ENCODE measurements at regions not wholly inside any gene's neighbourhood (a gene's known extent, or its start where the extent isn't known, plus 50 kb on each side); places are given as distances from the start of the nearest gene placed in this dataset.

- Histone ChIP-seq H3K4me2 (no peak overlapping the region), H3F3A (ENCODE audit: low read depth) (no peaks in the 10 kb centered on the region), H2AFZ (replicated peaks) (no peak overlapping the region), H3K36me3 (no peaks in the 10 kb centered on the region), H3K4me1 (no peaks in the 10 kb centered on the region), H3K4me3 (no peak overlapping the region), H4K20me1 (ENCODE audit: low read depth) (no peaks in the 10 kb centered on the region), H3K9me3 (ENCODE audit: low read depth) (no peaks in the 10 kb centered on the region), H3K27me3 (no peaks in the 10 kb centered on the region), H3K9ac (no peak overlapping the region), H3K79me2 (ENCODE audit: low read depth) (no peaks in the 10 kb centered on the region), H3K27ac (no peak overlapping the region)
- Mint-ChIP-seq H3K4me3 (no peak overlapping the region), H3K36me3 (no peaks in the 10 kb centered on the region), H3K27me3 (ENCODE audit: insufficient read depth, low read depth) (no peaks in the 10 kb centered on the region), H3K9me3 (no peaks in the 10 kb centered on the region), H3K4me1 (peaks cover 4% of the 10 kb centered on the region), H3K27ac (no peak overlapping the region)
- peak; percentile 16 for DNase-seq (ENCODE audit: low spot score)
- no peak for TF ChIP-seq EZH2 (IDR thresholded peaks at IDR 0.05)
- TF ChIP-seq CTCF (IDR thresholded peaks at IDR 0.05): no peak
Measured at GRCh38 chr7:79965946-79966345, 168.7 kb upstream of the GNAI1 start.

GRCh38 chr7:79964463-79964862, 170.2 kb upstream of the GNAI1 start:
- Mint-ChIP-seq H3K9me3 (no peaks in the 10 kb centered on the region), H3K36me3 (no peaks in the 10 kb centered on the region), H3K4me1 (peaks cover 4% of the 10 kb centered on the region), H3K4me3 (no peak overlapping the region), H3K27me3 (ENCODE audit: insufficient read depth, low read depth) (no peaks in the 10 kb centered on the region), H3K27ac (no peak overlapping the region)
- no peaks in the 10 kb centered on the region for H3K9me3 ChIP-seq (ENCODE audit: low read depth)
- no peak overlapping the region for H3K27ac ChIP-seq
- H3K4me3 ChIP-seq: no peak overlapping the region
- no peaks in the 10 kb centered on the region for H4K20me1 ChIP-seq (ENCODE audit: low read depth)
- H3K36me3 ChIP-seq: no peaks in the 10 kb centered on the region
- no peaks in the 10 kb centered on the region for H3K27me3 ChIP-seq
- no peaks in the 10 kb centered on the region for H3K4me1 ChIP-seq
- no peak overlapping the region for H3K9ac ChIP-seq
- H2AFZ ChIP-seq (replicated peaks): no peak overlapping the region
- no peaks in the 10 kb centered on the region for H3F3A ChIP-seq (ENCODE audit: low read depth)
- no peak for DNase-seq (ENCODE audit: low spot score)
- H3K79me2 ChIP-seq (ENCODE audit: low read depth): no peaks in the 10 kb centered on the region
- no peak overlapping the region for H3K4me2 ChIP-seq
- TF ChIP-seq CTCF (IDR thresholded peaks at IDR 0.05) (no peak), EZH2 (IDR thresholded peaks at IDR 0.05) (no peak), EZH2phosphoT487 (IDR thresholded peaks at IDR 0.05) (no peak)

- H3K9me3 ChIP-seq (ENCODE audit: low read depth): no peaks in the 10 kb centered on the region
- H3K4me3 ChIP-seq: no peak overlapping the region
- H3K4me1 ChIP-seq: no peaks in the 10 kb centered on the region
- no peak for TF ChIP-seq EZH2phosphoT487 (IDR thresholded peaks at IDR 0.05)
- TF ChIP-seq CTCF (IDR thresholded peaks at IDR 0.05): no peak
- TF ChIP-seq EZH2 (IDR thresholded peaks at IDR 0.05): no peak
- no peaks in the 10 kb centered on the region for H4K20me1 ChIP-seq (ENCODE audit: low read depth)
- H3K27ac Mint-ChIP-seq: no peak overlapping the region
- no peak overlapping the region for H3K4me3 Mint-ChIP-seq
- no peak overlapping the region for H2AFZ ChIP-seq (replicated peaks)
- H3K79me2 ChIP-seq (ENCODE audit: low read depth): no peaks in the 10 kb centered on the region
- no peaks in the 10 kb centered on the region for H3K36me3 Mint-ChIP-seq
- no peak overlapping the region for H3K9ac ChIP-seq
- H3K27ac ChIP-seq: no peak overlapping the region
- no peaks in the 10 kb centered on the region for H3K4me1 Mint-ChIP-seq
- no peaks in the 10 kb centered on the region for H3F3A ChIP-seq (ENCODE audit: low read depth)
- H3K27me3 ChIP-seq: no peaks in the 10 kb centered on the region
- H3K4me2 ChIP-seq: no peak overlapping the region
- DNase-seq (ENCODE audit: low spot score): no peak
- no peaks in the 10 kb centered on the region for H3K9me3 Mint-ChIP-seq
- H3K36me3 ChIP-seq: no peaks in the 10 kb centered on the region
- H3K27me3 Mint-ChIP-seq (ENCODE audit: insufficient read depth, low read depth): no peaks in the 10 kb centered on the region
Measured at GRCh38 chr7:79953130-79953529, 181.5 kb upstream of the GNAI1 start.

- H2AFZ ChIP-seq (replicated peaks): no peak overlapping the region
- no peak overlapping the region for H3K27ac Mint-ChIP-seq
- no peaks in the 10 kb centered on the region for H4K20me1 ChIP-seq (ENCODE audit: low read depth)
- no peak for TF ChIP-seq EZH2 (IDR thresholded peaks at IDR 0.05)
- no peak overlapping the region for H3K4me2 ChIP-seq
- peaks cover 1% of the 10 kb centered on the region for H3K9me3 Mint-ChIP-seq
- H3K27me3 ChIP-seq: no peaks in the 10 kb centered on the region
- no peak overlapping the region for H3K27ac ChIP-seq
- no peaks in the 10 kb centered on the region for H3K36me3 Mint-ChIP-seq
- no peaks in the 10 kb centered on the region for H3K4me1 Mint-ChIP-seq
- no peaks in the 10 kb centered on the region for H3F3A ChIP-seq (ENCODE audit: low read depth)
- no peak for DNase-seq (ENCODE audit: low spot score)
- H3K79me2 ChIP-seq (ENCODE audit: low read depth): no peaks in the 10 kb centered on the region
- H3K4me3 Mint-ChIP-seq: no peak overlapping the region
- H3K4me3 ChIP-seq: no peak overlapping the region
- no peak overlapping the region for H3K9ac ChIP-seq
- H3K4me1 ChIP-seq: no peaks in the 10 kb centered on the region
- no peaks in the 10 kb centered on the region for H3K9me3 ChIP-seq (ENCODE audit: low read depth)
- H3K27me3 Mint-ChIP-seq (ENCODE audit: insufficient read depth, low read depth): no peaks in the 10 kb centered on the region
- no peaks in the 10 kb centered on the region for H3K36me3 ChIP-seq
Measured at GRCh38 chr7:79952399-79952798, 182.2 kb upstream of the GNAI1 start.

All from neural progenitor cell (in vitro differentiated cells).